Duodenal mucosa (tissue), 2 donors: ENCODE measurements at regions not wholly inside any gene's neighbourhood (a gene's known extent, or its start where the extent isn't known, plus 50 kb on each side); places are given as distances from the start of the nearest gene placed in this dataset.
"Not testable (repeated sequence)": the region's sequence is repeated elsewhere in the genome, so short reads cannot be mapped to it uniquely, and the experiment has no call there.

Source experiments
- H3K27ac ChIP-seq: one replicate; pipeline ENCODE4 v1.7.0; 2013; ENCODE audit warnings: low read depth, low read length
- H3K27me3 ChIP-seq, 2 donors: one replicate each; pipeline ENCODE4 v1.7.0; 2013; ENCODE audit warnings: low read length in 2 of 2, control low read depth in 1 of 2; ENCODE audit not compliant: insufficient read depth in 2 of 2, control insufficient read depth in 1 of 2
- H3K36me3 ChIP-seq, 2 donors: one replicate each; pipeline ENCODE4 v1.7.0; 2013; ENCODE audit warnings: low read length in 2 of 2, control low read depth in 1 of 2; ENCODE audit not compliant: insufficient read depth in 2 of 2, control insufficient read depth in 1 of 2
- H3K4me1 ChIP-seq, 2 donors: one replicate each; pipeline ENCODE4 v1.7.0; 2013; ENCODE audit warnings: low read length in 2 of 2, control low read depth in 1 of 2; ENCODE audit not compliant: insufficient read depth in 2 of 2, control insufficient read depth in 1 of 2
- H3K4me3 ChIP-seq, 2 donors: one replicate each; pipeline ENCODE4 v1.7.0; 2013; ENCODE audit warnings: low read length in 2 of 2, low read depth in 1 of 2
- H3K9ac ChIP-seq, 2 donors: one replicate each; pipeline ENCODE4 v1.7.0; 2013; ENCODE audit warnings: low read length in 2 of 2, low read depth in 1 of 2
- H3K9me3 ChIP-seq, 2 donors: one replicate each; pipeline ENCODE4 v1.7.0; 2013; ENCODE audit warnings: low read length in 2 of 2, control low read depth in 1 of 2; ENCODE audit not compliant: control insufficient read depth in 1 of 2

DNA sequence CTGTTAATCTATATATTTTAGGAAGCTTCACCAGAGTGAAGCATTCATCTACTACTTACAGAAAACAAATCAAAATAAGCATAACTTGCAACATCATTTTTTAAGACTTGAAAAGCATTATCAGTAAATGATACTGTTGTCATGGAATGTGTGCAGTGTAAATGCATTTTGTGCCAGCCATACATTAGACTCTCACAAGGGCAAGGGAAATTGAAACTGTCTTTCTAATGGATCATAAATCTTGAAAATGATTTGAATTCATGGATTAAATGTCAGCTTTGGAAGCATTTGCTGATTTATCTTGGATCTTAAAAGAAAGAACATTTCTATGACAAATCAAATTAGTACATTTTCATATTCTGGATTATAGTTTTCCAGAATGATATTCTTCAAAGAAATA, 338.3 kb upstream of the SGO1 start:
- Histone ChIP-seq H3K4me1 (peaks cover 0 to 3% of the 10 kb centered on the region in 2 donors), H3K27ac (no peak overlapping the region), H3K9ac (no peak overlapping the region), H3K27me3 (no peaks in the 10 kb centered on the region), H3K9me3 (no peaks in the 10 kb centered on the region), H3K36me3 (no peaks in the 10 kb centered on the region), H3K4me3 (no peak overlapping the region)

DNA sequence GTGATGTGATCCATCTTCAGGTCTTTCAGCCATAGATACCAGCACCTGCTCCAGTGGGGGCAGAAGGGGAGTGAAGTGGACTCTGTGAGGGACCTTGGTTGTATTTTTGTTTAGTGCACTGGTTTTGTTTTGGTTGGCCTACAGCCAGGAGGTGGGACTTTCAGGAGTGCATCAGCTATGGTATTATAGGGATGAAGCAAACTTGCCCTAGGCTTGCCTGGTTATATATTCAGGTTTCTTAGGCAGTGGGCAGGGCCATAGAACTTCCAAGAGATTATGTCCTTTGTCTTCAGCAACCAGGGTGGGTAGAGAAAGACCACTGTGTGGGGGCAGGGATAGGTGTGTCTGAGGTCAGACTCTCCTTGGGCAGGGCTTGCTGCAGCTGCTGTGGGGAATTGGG, 337.3 kb upstream of the SGO1 start:
- no peaks in the 10 kb centered on the region for H3K36me3 ChIP-seq
- no peaks in the 10 kb centered on the region for H3K9me3 ChIP-seq
- H3K4me3 ChIP-seq = no peak overlapping the region

DNA sequence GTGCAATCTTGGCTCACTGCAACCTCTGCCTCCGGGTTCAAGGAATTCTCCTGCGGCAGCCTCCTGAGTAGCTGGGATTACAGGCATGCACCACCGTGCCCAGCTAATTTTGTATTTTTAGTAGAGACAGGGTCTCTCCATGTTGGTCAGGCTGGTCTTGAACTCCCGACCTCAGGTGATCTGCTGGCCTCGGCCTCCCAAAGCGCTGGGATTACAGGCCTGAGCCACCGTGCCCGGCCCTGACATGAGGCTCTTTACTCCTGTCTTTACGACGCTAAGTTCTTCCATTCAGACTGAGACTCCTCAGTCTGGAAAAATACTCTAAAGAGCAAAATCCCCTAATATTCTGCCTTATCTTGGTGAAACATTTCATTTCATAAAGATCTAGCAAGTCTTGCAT, 331.3 kb upstream of the SGO1 start:
- H3K36me3 ChIP-seq, H3K27me3 ChIP-seq, H3K4me3 ChIP-seq, H3K9ac ChIP-seq, H3K27ac ChIP-seq, H3K9me3 ChIP-seq, H3K4me1 ChIP-seq: not testable (repeated sequence)

More for the DNA sequence above, 337.3 kb upstream of the SGO1 start:
- no peaks in the 10 kb centered on the region for H3K4me1 ChIP-seq
- H3K27ac ChIP-seq = no peak overlapping the region
- no peak overlapping the region for H3K9ac ChIP-seq
- no peaks in the 10 kb centered on the region for H3K27me3 ChIP-seq

DNA sequence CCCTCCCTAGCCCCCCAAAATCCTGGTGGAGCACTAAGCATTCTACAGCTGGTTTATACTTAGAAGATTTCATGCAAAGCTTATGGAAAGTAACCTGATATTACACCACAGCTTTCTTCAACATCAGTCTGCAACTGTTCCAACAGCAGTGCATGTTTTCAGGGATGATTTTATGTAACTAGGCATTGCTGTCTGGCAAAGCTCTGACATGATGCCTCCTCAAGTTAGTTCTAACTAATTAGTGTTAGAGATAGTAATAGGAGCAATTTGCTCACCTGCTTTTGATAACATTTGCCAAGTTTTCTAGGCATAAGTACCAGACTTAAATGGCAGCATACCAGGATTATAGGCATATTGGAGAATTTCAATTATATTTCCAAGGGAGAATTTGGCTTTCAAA, 330.3 kb upstream of the SGO1 start:
- Histone ChIP-seq H3K36me3 (no peaks in the 10 kb centered on the region), H3K4me1 (no peaks in the 10 kb centered on the region), H3K27me3 (no peaks in the 10 kb centered on the region), H3K4me3 (no peak overlapping the region), H3K9me3 (no peaks in the 10 kb centered on the region), H3K27ac (no peak overlapping the region), H3K9ac (no peak overlapping the region)

DNA sequence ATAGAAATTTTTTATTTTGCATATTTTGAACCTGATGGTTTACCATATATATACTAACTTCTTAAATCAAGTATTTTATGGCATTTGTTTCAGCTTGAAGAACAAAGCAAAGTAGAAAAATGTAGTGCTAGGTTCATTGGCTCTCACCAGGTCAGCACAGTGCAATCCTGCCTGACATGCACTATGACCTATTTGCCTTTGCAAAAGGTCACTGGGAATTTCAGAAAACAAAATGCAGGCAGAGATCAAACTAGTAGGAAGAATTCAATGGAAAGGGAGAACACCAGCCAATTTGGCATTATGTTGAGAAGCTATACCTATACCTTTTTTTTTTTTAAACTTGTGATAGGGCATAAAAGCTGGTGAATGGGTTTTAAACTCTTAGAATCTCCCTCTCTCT, 329.8 kb upstream of the SGO1 start:
- no peaks in the 10 kb centered on the region for H3K9me3 ChIP-seq
- no peaks in the 10 kb centered on the region for H3K27me3 ChIP-seq
- H3K36me3 ChIP-seq = no peaks in the 10 kb centered on the region
- no peaks in the 10 kb centered on the region for H3K4me1 ChIP-seq
- H3K27ac ChIP-seq = no peak overlapping the region
- H3K9ac ChIP-seq = no peak overlapping the region
- H3K4me3 ChIP-seq = no peak overlapping the region

DNA sequence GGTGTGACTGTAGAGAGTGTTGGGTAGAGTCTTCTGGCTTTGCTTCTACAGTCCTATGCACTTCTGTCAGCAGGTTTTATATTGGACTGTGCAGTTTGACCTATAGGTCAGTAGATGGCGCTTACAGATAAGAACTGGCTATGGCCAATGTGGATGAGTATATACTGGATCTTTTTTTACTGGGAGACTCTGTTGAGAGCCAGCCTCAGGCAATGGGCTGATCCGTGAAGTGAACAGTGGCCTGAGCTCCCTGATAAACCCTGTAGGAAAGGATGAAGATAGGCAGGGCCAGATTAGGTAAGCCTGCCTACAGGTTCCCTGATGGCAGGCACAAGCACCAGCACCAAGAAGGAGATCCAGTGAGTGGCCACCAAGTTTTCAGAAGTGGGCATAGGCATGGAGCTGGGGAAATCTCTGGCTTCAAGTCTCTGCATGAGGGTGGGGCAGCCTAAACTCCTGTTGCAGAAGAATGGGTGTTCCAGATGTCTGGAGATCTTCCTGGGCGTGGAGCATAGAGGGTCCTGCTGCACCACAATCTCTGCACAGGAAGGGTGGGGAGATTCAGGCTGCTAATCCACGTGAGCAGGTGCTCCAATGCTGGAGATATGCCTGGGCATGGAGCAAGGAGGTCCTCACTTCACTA, 326.0 kb upstream of the SGO1 start:
- no peaks in the 10 kb centered on the region for H3K9me3 ChIP-seq
- no peaks in the 10 kb centered on the region for H3K36me3 ChIP-seq
- no peaks in the 10 kb centered on the region for H3K27me3 ChIP-seq
- no peak overlapping the region for H3K4me3 ChIP-seq
- no peak overlapping the region for H3K27ac ChIP-seq
- H3K4me1 ChIP-seq = no peaks in the 10 kb centered on the region
- no peak overlapping the region for H3K9ac ChIP-seq

DNA sequence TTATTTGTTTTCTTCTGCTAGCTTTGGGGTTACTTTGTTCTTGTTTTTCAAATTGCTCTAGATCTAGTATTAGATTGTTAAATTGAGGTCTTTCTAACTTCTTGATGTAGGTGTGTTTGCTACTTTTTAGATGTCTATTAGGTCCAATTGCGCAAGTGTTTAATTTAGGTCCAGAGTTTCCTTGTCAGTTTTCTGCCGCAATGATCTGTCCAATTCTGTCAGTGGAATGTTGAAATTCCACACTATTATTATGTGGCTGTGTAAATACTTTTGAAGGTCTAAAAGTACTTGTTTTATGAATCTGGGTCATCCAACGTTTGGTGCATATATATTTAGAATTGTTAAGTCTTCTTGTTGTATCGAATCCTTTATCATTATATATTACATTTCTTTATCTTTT, 324.4 kb upstream of the SGO1 start:
- no peaks in the 10 kb centered on the region for H3K36me3 ChIP-seq
- H3K27ac ChIP-seq = no peak overlapping the region
- no peaks in the 10 kb centered on the region for H3K4me1 ChIP-seq
- no peaks in the 10 kb centered on the region for H3K27me3 ChIP-seq
- H3K9ac ChIP-seq = no peak overlapping the region
- no peaks in the 10 kb centered on the region for H3K9me3 ChIP-seq
- no peak overlapping the region for H3K4me3 ChIP-seq

DNA sequence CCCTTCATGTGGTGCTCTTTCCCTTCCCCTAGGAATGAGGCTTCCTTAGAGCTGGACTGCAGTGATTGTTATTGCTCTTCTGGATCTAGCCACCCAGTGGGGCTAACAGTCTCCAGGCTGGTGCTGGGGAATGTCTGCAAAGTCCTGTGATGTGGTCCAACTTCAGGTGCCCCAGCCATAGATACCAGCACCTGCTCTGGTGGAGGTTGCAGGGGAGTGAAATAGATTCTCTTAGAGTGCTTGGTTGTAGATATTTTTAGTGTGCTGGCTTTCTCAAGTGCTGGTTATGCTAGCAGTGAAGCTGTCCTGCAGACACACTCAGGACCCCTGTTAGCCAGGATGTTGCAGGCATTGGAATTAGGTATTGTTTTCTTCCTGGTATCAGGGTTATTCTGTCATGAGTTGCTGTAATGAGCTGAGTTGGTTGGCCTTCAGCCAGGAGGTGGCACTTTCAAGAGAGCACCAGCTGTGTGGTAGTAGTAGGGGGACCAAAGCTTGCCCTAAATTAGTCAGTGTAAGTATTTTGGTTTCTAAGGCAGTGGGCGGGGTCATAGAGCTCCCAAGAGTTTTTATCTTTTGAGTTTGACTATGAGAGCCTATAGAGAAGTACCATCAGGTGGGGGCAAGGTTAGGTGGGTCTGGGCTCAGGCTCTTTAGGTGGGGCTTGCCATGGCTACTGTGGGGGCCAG, 317.5 kb upstream of the SGO1 start:
- Histone ChIP-seq H3K27me3 (no peaks in the 10 kb centered on the region), H3K9ac (no peak overlapping the region), H3K4me3 (no peak overlapping the region), H3K36me3 (no peaks in the 10 kb centered on the region), H3K27ac (no peak overlapping the region), H3K4me1 (no peaks in the 10 kb centered on the region), H3K9me3 (peaks cover 0 to 2% of the 10 kb centered on the region in 2 donors)

DNA sequence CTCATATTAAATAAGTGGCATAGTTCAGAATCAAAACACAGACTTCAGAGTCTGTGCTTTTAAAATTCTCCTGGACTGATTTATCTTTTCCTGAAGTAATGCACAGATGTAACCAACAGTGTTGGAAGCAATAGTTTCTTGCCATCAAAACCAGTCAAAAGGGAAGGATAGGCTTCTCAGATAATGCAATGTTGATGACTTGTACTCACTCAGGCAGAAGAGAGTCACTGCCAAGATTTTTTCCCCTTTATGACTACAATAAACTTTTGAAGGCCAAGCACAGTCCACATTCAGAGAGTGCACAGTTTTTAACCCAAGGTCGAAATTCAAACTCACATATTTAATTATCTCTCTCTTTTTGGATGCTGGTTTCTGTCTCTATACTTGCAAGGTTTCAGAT, 305.0 kb upstream of the SGO1 start:
- Histone ChIP-seq H3K9ac (no peak overlapping the region), H3K4me1 (no peaks in the 10 kb centered on the region), H3K27me3 (no peaks in the 10 kb centered on the region), H3K27ac (no peak overlapping the region), H3K4me3 (no peak overlapping the region), H3K36me3 (no peaks in the 10 kb centered on the region), H3K9me3 (no peaks in the 10 kb centered on the region)

DNA sequence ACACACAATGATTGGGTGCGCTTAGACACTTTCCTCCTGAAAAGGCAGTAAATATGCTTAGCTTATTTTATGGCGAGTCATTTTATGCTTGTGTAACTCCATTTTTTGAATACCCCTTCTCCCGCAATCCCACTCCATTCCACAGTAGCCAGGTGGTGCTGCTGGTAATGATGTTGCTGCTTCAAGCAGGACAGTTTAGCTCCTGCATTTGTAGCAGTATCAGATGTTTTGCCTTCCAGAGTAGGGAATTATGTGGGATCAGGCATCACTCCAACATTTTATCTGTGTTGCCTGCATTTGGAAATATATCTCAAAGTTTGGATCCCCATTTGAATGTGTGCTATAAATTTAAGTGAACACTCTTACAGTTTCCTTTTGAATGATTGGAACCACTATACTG, 302.1 kb upstream of the SGO1 start:
- Histone ChIP-seq H3K9ac (no peak overlapping the region), H3K9me3 (peaks cover 3 to 9% of the 10 kb centered on the region in 2 donors), H3K4me3 (no peak overlapping the region), H3K27me3 (no peaks in the 10 kb centered on the region), H3K36me3 (no peaks in the 10 kb centered on the region), H3K27ac (no peak overlapping the region), H3K4me1 (no peaks in the 10 kb centered on the region)
